CD14-positive monocyte (primary cell): ENCODE measurements at regions not wholly inside any gene's neighbourhood (a gene's known extent, or its start where the extent isn't known, plus 50 kb on each side); places are given as distances from the start of the nearest gene placed in this dataset.
"Not testable (repeated sequence)": the region's sequence is repeated elsewhere in the genome, so short reads cannot be mapped to it uniquely, and the experiment has no call there.

Experiments used
- DNase-seq, 3 donors: peaks; one replicate each; pipeline ENCODE4 v3.0.0-alpha.2; 2011 to 2022
- H2AFZ ChIP-seq: 2 replicates; pipeline ENCODE4 v1.6.0; 2012; ENCODE audit warnings: mild to moderate bottlenecking, low read depth, low read length, inconsistent platforms; ENCODE audit not compliant: insufficient read depth, poor library complexity, severe bottlenecking
- H3K27ac ChIP-seq, 2 donors: 1 replicate in 1 of 2; 2 replicates in 1 of 2; pipeline ENCODE4 v1.5.1; 2012 to 2013; ENCODE audit warnings: low read length in 2 of 2, control low read depth in 1 of 2, inconsistent platforms in 1 of 2, low read depth in 1 of 2, mild to moderate bottlenecking in 1 of 2
- H3K27me3 ChIP-seq, 2 donors: one replicate each; pipeline versions ENCODE4 v1.6.0 to v1.6.1; 2011 to 2013; ENCODE audit warnings: low read length in 2 of 2; ENCODE audit not compliant: control insufficient read depth in 2 of 2, insufficient read depth in 2 of 2
- H3K36me3 ChIP-seq, 2 donors: replicated peaks in 1 of 2; 1 replicate in 1 of 2; 2 replicates in 1 of 2; pipeline versions ENCODE4 v1.5.1 to v1.6.1; 2012 to 2013; ENCODE audit warnings: low read length in 2 of 2, control low read depth in 1 of 2, inconsistent platforms in 1 of 2, mild to moderate bottlenecking in 1 of 2; ENCODE audit not compliant: insufficient read depth in 2 of 2, control insufficient read depth in 1 of 2
- H3K4me1 ChIP-seq, 2 donors: 1 replicate in 1 of 2; 2 replicates in 1 of 2; pipeline versions ENCODE4 v1.5.1 to v1.6.1; 2012 to 2013; ENCODE audit warnings: low read length in 2 of 2, control low read depth in 1 of 2, inconsistent platforms in 1 of 2, mild to moderate bottlenecking in 1 of 2, moderate library complexity in 1 of 2; ENCODE audit not compliant: insufficient read depth in 2 of 2, control insufficient read depth in 1 of 2
- H3K4me2 ChIP-seq: replicated peaks from 2 replicates; pipeline ENCODE3; 2012; ENCODE audit warnings: low read length, moderate library complexity, mild to moderate bottlenecking; ENCODE audit not compliant: poor library complexity, severe bottlenecking; ENCODE audit errors: extremely low read depth
- H3K4me3 ChIP-seq, 3 experiments: fragments of 200-600 bp in 1 of 3; sonication (generic) in 1 of 3; replicated peaks in 1 of 3; 1 replicate in 2 of 3; 2 replicates in 1 of 3; pipeline ENCODE4 v1.5.1; 2011 to 2013; ENCODE audit warnings: low read length in 3 of 3, mild to moderate bottlenecking in 3 of 3, control low read depth in 2 of 3, low read depth in 2 of 3, inconsistent platforms in 1 of 3, moderate library complexity in 1 of 3
- H3K79me2 ChIP-seq: 2 replicates; pipeline ENCODE4 v1.6.0; 2012; ENCODE audit warnings: mild to moderate bottlenecking, control low read depth, inconsistent platforms, low read length, moderate library complexity; ENCODE audit not compliant: insufficient read depth
- H3K9ac ChIP-seq: 2 replicates; pipeline ENCODE4 v1.6.0; 2017; ENCODE audit warnings: low read length, mild to moderate bottlenecking; ENCODE audit not compliant: insufficient read depth, poor library complexity, severe bottlenecking
- H3K9me3 ChIP-seq, 2 donors: replicated peaks in 1 of 2; 1 replicate in 1 of 2; 2 replicates in 1 of 2; pipeline versions ENCODE4 v1.5.1 to v1.6.1; 2012 to 2013; ENCODE audit warnings: low read length in 2 of 2, control low read depth in 1 of 2; ENCODE audit not compliant: control insufficient read depth in 1 of 2, insufficient read depth in 1 of 2
- H4K20me1 ChIP-seq: 2 replicates; pipeline ENCODE4 v1.6.0; 2012; ENCODE audit warnings: mild to moderate bottlenecking, low read length, control low read depth, moderate library complexity; ENCODE audit not compliant: insufficient read depth
- H3K27ac Mint-ChIP-seq, 7 donors: one replicate each; pipeline ENCODE4 v1.8.0; 2020; ENCODE audit warnings: mild to moderate bottlenecking in 7 of 7, mixed read lengths in 7 of 7, moderate library complexity in 6 of 7, inconsistent platforms in 2 of 7
- H3K27me3 Mint-ChIP-seq, 3 donors: one replicate each; pipeline ENCODE4 v1.8.0; 2021 to 2022; ENCODE audit warnings: low read depth in 3 of 3, mild to moderate bottlenecking in 3 of 3, mixed read lengths in 3 of 3, moderate library complexity in 3 of 3, inconsistent platforms in 1 of 3
- H3K36me3 Mint-ChIP-seq, 2 donors: one replicate each; pipeline ENCODE4 v1.8.0; 2020; ENCODE audit warnings: mixed read lengths in 2 of 2, inconsistent platforms in 1 of 2, mild to moderate bottlenecking in 1 of 2
- H3K4me1 Mint-ChIP-seq: one replicate; pipeline ENCODE4 v1.8.0; 2020; ENCODE audit warnings: mild to moderate bottlenecking, mixed read lengths
- H3K4me3 Mint-ChIP-seq, 2 donors: one replicate each; pipeline ENCODE4 v1.8.0; 2020; ENCODE audit warnings: mild to moderate bottlenecking in 2 of 2, mixed read lengths in 2 of 2, moderate library complexity in 1 of 2
- H3K9me3 Mint-ChIP-seq, 7 donors: one replicate each; pipeline ENCODE4 v1.8.0; 2020 to 2022; ENCODE audit warnings: mixed read lengths in 7 of 7, mild to moderate bottlenecking in 6 of 7, moderate library complexity in 6 of 7, inconsistent platforms in 2 of 7
- CTCF ChIP-seq: fragments of 200-600 bp; IDR thresholded peaks from one replicate; pipeline ENCODE4 v1.8.0; 2022; ENCODE audit warnings: antibody characterized with exemption, mild to moderate bottlenecking
- WGBS: methylation state at CpG from one replicate; pipeline ENCODE4 v1.1.5; 2013; ENCODE audit warnings: missing lambda C conversion rate; ENCODE audit not compliant: insufficient coverage; 5-methylcytosine and 5-hydroxymethylcytosine counted together
- intact Hi-C, 2 donors: fragments of 100-400 bp; cut with micrococcal nuclease; formaldehyde crosslinking; loops; one replicate each; pipeline versions ENCODE4 v1.15.0 to v1.15.1; 2023

DNA sequence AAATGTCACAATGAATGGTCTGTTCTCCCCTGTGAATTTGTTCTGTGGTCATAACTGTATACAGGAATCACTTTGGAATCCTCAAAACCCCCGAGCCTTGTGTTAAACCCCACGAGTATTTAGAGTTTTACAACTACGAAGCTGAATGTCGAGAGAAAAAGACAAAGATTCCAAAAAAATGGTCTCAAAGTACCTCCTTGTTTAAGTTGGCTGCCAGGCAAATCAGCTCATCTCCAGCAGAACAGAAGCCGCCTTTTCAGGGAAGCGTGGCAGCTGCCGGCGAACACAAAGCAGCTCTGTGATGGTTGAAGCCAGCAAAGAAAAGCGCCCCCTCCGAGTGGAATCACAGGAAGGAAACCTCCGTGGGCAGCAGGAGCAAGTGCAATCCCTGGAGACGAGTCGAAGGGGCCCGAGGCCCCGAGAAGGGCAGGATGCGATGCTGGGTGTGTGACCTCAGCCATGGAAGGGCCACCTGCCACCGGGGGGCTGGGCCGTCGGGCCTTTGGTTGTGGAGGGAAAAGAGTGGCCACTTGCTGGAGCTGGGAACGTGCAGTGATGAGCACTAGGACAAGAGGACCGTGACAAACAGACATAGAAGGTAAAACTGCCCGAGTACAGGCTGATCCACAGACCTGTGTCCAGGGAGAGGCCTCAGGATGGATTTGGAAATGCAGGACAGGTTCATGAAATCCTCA is 706.4 kb downstream of the SEMA5A start:
- Histone ChIP-seq H3K4me1 (no peaks in the 10 kb centered on the region), H3K4me2 (no peak overlapping the region), H3K79me2 (no peaks in the 10 kb centered on the region), H3K9me3 (peaks cover 16 to 32% of the 10 kb centered on the region in 2 donors), H3K4me3 (no peak overlapping the region), H2AFZ (no peak overlapping the region), H4K20me1 (no peaks in the 10 kb centered on the region), H3K27me3 (no peaks in the 10 kb centered on the region), H3K27ac (no peak overlapping the region), H3K36me3 (no peaks in the 10 kb centered on the region), H3K9ac (no peak overlapping the region)
- WGBS = 87% methylated on average over 22 of the region's 22 CpGs
- H3K27ac Mint-ChIP-seq = no peak overlapping the region
- H3K4me3 Mint-ChIP-seq = no peak overlapping the region
- no peaks in the 10 kb centered on the region for H3K4me1 Mint-ChIP-seq
- H3K27me3 Mint-ChIP-seq = peaks cover 0 to 3% (median 0%) of the 10 kb centered on the region in 3 donors
- H3K9me3 Mint-ChIP-seq = peaks cover 5 to 29% (median 14%) of the 10 kb centered on the region in 7 donors
- DNase-seq = no peak
- no peak for TF ChIP-seq CTCF
- H3K36me3 Mint-ChIP-seq = no peaks in the 10 kb centered on the region
- intact Hi-C loops = no loop called here

GRCh38 chr5:8840237-8840636 is 705.6 kb downstream of the SEMA5A start:
- Mint-ChIP-seq H3K9me3 (peaks cover 5 to 29% (median 14%) of the 10 kb centered on the region in 7 donors), H3K36me3 (no peaks in the 10 kb centered on the region), H3K4me1 (no peaks in the 10 kb centered on the region), H3K4me3 (no peak overlapping the region), H3K27ac (no peak overlapping the region), H3K27me3 (peaks cover 0 to 3% (median 0%) of the 10 kb centered on the region in 3 donors)
- intact Hi-C loops = no loop called here
- WGBS = 77% methylated on average over 31 of the region's 39 CpGs
- H3K9me3 ChIP-seq = peaks cover 16 to 32% of the 10 kb centered on the region in 2 donors
- no peaks in the 10 kb centered on the region for H3K27me3 ChIP-seq
- no peaks in the 10 kb centered on the region for H3K4me1 ChIP-seq
- no peak overlapping the region for H3K4me3 ChIP-seq
- H3K4me2 ChIP-seq = no peak overlapping the region
- no peaks in the 10 kb centered on the region for H3K36me3 ChIP-seq
- no peak for TF ChIP-seq CTCF
- no peak for DNase-seq
- no peak overlapping the region for H2AFZ ChIP-seq
- H3K79me2 ChIP-seq = no peaks in the 10 kb centered on the region
- no peak overlapping the region for H3K9ac ChIP-seq
- H4K20me1 ChIP-seq = no peaks in the 10 kb centered on the region
- no peak overlapping the region for H3K27ac ChIP-seq

- H3K9ac ChIP-seq, H3K36me3 Mint-ChIP-seq, intact Hi-C loops, H4K20me1 ChIP-seq, H3K36me3 ChIP-seq, DNase-seq, H3K4me3 ChIP-seq, H3K27me3 Mint-ChIP-seq, H3K79me2 ChIP-seq, H3K27ac ChIP-seq, H3K4me3 Mint-ChIP-seq, H3K4me1 ChIP-seq, H3K4me1 Mint-ChIP-seq, H3K4me2 ChIP-seq, H3K27ac Mint-ChIP-seq, H3K27me3 ChIP-seq, H2AFZ ChIP-seq: not testable (repeated sequence)
- peaks cover 5 to 29% (median 14%) of the 10 kb centered on the region in 7 donors for H3K9me3 Mint-ChIP-seq
- H3K9me3 ChIP-seq = peaks cover 16 to 32% of the 10 kb centered on the region in 2 donors
- 87% methylated on average over 5 of the region's 8 CpGs for WGBS
Observed at GRCh38 chr5:8840746-8841145, 705.1 kb downstream of the SEMA5A start.
